Frontal cortex (tissue), 3 donors: ENCODE measurements at regions not wholly inside any gene's neighbourhood (a gene's known extent, or its start where the extent isn't known, plus 50 kb on each side); places are given as distances from the start of the nearest gene placed in this dataset.

ENCODE experiments used
- DNase-seq, 2 donors: peaks; one replicate each; pipeline ENCODE4 v3.0.0; 2012; ENCODE audit warnings: low spot score in 2 of 2
- FAIRE-seq: peaks from 2 replicates; lab custom pipeline; 2012; peaks lifted over from hg19 to GRCh38; lab: Jason Lieb, UNC
- donor health status: control.
- donor health status: control.
- donor health status: control.

- no peak for FAIRE-seq
- no peak for DNase-seq
These were observed 279.9 kb upstream of the CD180 start for GRCh38 chr5:67476531-67476930.

- DNase-seq, result no peak
- no peak for FAIRE-seq
These were observed 278.9 kb upstream of the CD180 start for GRCh38 chr5:67475489-67475888.

DNA sequence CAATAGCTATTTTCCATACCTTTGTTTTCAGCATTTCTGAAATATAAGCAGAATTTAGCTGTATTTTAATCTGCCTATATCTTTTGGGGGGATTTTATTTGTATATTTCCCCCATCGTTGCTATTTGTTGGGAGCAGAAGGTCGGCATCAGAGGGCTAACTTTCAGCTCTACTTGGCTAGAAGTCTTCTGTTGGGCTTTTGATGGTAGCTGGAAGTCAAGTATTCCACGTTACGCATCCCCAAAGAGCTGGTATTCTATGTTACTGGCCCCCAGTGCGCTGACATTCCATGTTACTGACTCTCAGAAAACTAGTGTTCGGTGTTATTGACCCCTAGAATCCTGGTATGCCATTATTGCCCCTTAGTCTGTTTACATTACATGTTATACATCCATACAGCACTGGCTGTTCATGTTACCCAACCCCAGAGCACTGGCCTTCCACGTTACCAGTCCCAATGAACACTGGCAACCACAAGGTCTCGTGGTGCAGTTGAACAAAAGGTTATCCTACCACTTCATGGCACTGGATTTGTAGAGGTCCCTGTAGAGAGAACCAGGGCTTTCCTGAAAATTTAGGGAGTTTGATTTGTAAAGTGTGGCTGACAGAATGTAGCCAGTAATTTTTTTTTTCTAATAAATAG lies 278.1 kb upstream of the CD180 start:
- FAIRE-seq (no peak), DNase-seq (no peak)

GRCh38 chr5:67467110-67467509 lies 270.5 kb upstream of the CD180 start:
- no peak for FAIRE-seq

GRCh38 chr5:67465537-67466207 lies 269.1 kb upstream of the CD180 start:
- FAIRE-seq, result no peak

More at GRCh38 chr5:67467110-67467509, 270.5 kb upstream of the CD180 start:
- DNase-seq, result no peak

DNA sequence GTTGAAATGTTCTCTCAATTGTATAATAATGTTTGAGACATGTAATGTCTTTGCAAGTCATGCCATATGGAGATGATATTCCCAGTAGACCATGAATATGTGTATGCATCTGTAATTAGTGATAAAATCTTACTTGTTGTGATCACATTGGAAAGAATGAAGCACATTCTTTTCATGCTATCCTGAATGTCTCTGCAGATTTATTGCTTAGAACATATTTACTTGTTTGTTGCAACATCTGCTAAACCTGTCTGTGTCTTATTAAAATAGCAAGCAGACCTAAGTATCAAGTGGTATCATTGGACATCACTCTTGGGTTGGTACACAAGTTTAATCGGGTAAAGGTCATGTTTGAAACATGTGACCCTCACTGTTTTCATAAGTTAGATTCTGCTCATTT lies 265.5 kb upstream of the CD180 start:
- FAIRE-seq (no peak), DNase-seq (no peak)

More at GRCh38 chr5:67465537-67466207, 269.1 kb upstream of the CD180 start:
- DNase-seq, result no peak

DNA sequence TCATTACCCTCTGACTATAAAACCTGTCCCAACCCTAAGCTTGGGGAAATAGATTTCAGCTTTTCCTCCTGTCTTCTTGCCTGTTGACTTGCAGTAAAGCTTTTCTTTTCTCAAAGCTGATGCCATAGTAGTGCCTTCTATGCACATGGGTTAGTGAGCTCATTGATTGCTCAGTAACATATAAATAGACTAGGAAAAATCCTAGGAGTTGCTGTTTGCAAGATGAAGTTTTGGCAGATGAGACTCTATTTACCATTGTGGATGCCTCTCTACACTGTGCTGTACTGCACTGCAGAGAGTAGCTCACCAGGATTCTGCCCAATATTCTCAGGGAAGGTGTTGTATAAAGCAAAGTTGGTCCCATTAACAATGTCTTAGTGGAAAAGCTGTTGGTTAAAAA lies 262.7 kb upstream of the CD180 start:
- FAIRE-seq (no peak), DNase-seq (no peak)

DNA sequence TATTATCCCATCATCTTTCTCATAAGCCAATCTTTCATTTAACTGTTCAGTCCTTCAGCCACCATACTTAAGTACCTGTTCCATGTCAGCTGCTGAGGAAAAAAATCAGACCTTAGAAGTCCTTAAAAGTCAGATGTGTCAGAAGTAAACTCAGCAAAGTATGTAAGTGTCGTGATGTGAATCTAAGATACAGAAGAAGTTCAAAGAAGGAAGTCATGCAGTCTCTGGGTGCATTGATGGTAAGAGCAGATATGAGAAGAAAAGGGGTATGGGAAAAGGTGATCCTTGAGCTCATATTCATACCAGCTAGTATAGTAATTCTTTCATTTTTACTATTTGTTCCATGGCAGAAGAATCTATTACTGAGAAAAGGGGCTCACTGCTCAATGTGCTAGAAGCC lies 259.4 kb upstream of the CD180 start:
- FAIRE-seq (no peak), DNase-seq (no peak)

DNA sequence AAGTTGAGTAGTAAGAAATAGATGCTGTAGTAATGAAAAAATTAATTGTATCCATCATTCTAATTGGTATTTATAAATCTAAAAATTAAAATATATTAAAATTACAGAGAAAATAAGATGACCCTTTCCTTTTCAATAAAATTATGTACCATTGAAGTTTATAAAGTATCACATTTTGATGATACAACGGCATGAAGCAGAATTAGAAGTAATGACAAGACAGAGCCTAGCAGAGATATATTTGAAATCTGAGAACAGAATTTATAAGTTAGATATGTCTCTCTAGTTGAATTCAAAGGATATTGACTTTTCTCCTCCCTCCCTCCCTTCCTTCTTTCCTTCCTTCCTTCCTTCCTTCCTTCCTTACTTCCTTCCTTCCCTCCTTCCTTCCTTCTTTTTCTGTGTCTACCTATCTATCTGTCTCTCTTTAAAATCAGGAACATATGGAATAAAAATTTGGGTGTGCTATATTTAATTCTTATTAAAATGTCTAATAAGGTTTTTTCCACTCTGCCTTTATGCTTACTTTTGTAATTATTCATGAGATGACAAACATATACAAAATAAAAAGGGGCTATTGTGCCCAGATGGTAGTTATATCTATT lies 258.5 kb upstream of the CD180 start:
- DNase-seq (no peak), FAIRE-seq (no peak)

DNA sequence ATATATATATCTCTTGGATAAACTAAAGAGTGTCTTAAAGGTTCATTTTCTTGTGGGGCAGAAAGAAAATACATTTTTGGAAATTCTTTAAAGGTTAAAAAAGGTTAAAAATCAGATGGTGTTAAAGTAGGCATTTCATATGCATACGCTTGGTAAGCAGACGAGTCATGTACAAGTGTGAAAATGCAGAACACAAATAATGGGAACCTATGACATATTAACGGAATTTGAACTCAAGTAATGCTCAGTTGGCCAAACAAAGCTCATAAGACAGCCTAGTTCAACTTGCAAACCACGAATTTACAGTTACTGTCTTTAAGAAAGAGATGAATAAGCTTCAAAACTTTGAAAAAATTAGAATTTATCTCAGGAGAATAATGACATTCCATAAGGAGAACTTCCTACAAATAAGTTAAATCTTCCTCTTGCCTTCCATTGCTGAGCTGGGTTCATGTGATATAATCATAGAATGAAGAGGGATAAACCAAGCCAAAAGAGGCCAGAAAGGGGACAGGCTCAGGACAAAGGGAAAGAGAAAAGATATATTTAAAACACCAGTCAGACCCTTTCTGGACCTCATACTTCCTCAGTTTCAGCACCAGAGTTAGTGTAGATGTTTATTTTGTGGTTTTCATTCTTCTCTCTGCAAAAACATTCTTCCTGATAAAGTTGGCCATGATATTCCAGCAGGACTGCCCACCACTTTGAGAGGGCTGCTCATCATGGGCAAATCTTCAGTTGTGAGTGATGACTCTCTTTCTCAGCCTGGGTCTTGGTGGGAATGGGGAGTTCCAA lies 256.7 kb upstream of the CD180 start:
- no peak for FAIRE-seq

GRCh38 chr5:67451640-67452279 lies 255.2 kb upstream of the CD180 start:
- FAIRE-seq (no peak), DNase-seq (no peak)

More for the DNA sequence above, 256.7 kb upstream of the CD180 start:
- DNase-seq, result no peak

DNA sequence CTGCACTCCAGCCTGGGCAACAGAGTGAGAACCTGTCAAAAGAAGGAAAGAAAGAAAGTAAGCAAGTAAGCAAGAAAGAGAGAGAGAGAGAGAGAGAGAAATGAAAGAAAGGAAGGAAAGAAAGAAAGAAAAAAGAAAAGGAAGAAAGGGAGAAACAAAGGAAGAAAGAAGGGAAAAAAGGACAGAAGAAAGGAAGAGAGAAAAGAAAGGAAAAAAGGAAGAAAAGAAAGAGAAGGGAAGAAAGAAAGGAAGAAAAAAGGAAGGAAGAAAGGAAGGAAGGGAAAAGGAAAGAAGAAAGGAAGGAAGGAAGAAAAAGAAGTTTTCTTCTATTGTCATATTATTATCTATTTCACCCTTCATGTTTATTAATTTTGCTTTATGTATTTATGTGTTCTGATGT lies 251.1 kb upstream of the CD180 start:
- DNase-seq (no peak), FAIRE-seq (no peak)

GRCh38 chr5:67437905-67438845 lies 241.6 kb upstream of the CD180 start:
- FAIRE-seq, result no peak
- DNase-seq, result no peak

GRCh38 chr5:67435032-67435431 lies 238.4 kb upstream of the CD180 start:
- FAIRE-seq, result no peak
- no peak for DNase-seq

- FAIRE-seq (no peak), DNase-seq (no peak)
These were observed 237.9 kb upstream of the CD180 start for GRCh38 chr5:67434466-67434865.

DNA sequence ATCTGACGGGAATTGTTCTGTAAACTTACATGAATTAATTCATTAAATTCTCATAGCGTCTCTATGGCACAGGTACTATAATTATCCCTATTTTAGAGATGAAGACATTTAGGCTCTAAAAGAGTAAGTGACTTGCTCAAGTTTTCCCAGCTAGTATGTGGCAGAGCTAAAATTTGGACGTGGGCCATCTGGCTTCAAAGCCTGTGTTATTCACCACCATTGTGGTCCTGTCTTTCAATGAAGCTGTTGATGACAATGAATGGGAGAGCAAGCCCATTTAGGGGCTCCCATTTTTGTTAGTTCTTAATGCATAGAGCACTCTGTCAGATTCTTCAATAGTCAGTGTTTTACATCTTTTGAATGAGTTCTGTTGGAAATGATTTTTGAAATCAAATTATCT lies 236.0 kb upstream of the CD180 start:
- FAIRE-seq, result no peak

DNA sequence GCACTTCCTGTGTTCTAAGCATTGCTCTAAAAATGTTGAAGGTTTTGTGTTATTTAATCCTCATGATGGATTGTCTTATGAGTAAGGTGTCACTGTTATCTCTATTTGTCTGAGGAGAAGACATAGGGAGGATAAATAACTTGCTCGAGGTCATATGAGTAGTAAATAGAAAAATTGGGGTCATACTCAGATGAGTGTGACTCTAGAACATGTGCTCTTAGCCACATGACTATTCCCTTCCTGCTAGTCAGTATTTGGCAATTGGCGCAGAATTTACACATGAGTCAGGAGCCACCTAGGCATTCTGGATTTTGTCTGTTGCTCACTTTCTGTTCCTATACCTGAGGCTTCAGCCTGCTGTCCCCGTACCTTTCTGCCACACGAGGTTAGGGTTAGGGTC lies 234.6 kb upstream of the CD180 start:
- DNase-seq, result no peak
- no peak for FAIRE-seq

More for the DNA sequence above, 236.0 kb upstream of the CD180 start:
- DNase-seq, result no peak

DNA sequence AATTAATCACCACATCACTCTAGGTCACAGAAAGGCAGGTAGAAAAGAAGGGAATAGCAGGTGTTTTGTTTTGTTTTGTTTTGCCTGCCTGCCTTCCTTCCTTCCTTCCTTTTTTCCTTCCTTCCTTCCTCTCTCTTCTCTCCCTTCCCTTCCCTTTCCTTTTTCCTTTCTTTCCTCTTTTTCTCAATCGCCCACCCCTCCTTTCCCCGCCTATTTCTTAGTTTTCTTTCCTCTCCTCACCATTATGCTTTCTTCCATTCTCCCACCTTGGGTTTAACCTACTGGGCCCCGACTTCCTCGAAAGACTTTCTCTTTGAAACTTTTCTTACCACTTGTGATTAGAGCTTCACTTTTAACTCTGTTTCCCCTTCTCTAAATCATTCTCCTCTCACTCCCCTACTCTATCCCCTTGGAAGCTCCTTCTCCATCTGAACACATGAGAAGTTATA lies 231.3 kb upstream of the CD180 start:
- FAIRE-seq (no peak), DNase-seq (no peak)
